ENCODE measurements at regions not wholly inside any gene's neighbourhood (a gene's known extent, or its start where the extent isn't known, plus 50 kb on each side); places are given as distances from the start of the nearest gene placed in this dataset. TPM values are rescaled to one million over a fixed set of nuclear protein-coding genes. Genes with fewer than 3 reads are reported as not detected.

Small RNA genes in the stretch of these regions (small RNA-seq; reads per million reads assigned to genes)
- gene RF00019 (ENCODE audit: low replicate concordance) = not detected

All from spinal cord (tissue), 1 donor.